HG02642 (cell line): ENCODE measurements at regions not wholly inside any gene's neighbourhood (a gene's known extent, or its start where the extent isn't known, plus 50 kb on each side); places are given as distances from the start of the nearest gene placed in this dataset.
A peak's percentile ranks its signal among the peaks of the same experiment; 100 is the strongest.

Source experiments
- ATAC-seq: cut with Tn5 transposase; IDR thresholded peaks from one replicate; pipeline ENCODE4 v1.9.1; 2021; ENCODE audit warnings: mild to moderate bottlenecking; ENCODE audit not compliant: unreplicated experiment, poor library complexity

GRCh38 chr5:108650997-108651396, 96.7 kb upstream of the FER start:
- ATAC-seq = no peak

GRCh38 chr5:108649646-108650045, 98.1 kb upstream of the FER start:
- no peak for ATAC-seq

GRCh38 chr5:108649106-108649505, 98.6 kb upstream of the FER start:
- ATAC-seq = no peak

- ATAC-seq = peak; percentile 96
These were observed 105.4 kb upstream of the FER start for GRCh38 chr5:108642170-108642906.

- no peak for ATAC-seq
These were observed 106.1 kb upstream of the FER start for GRCh38 chr5:108641596-108641995.

- ATAC-seq = no peak
These were observed 108.3 kb upstream of the FER start for GRCh38 chr5:108639366-108639765.

- no peak for ATAC-seq
These were observed 109.7 kb upstream of the FER start for GRCh38 chr5:108638021-108638420.

GRCh38 chr5:108637134-108637533, 110.6 kb upstream of the FER start:
- no peak for ATAC-seq

- ATAC-seq = no peak
These were observed 111.4 kb upstream of the FER start for GRCh38 chr5:108636135-108636853.

GRCh38 chr5:108634617-108635288, 112.9 kb upstream of the FER start:
- peak; percentile 57 for ATAC-seq

GRCh38 chr5:108634010-108634616, 113.6 kb upstream of the FER start:
- no peak for ATAC-seq

- ATAC-seq = no peak
These were observed 117.7 kb upstream of the FER start for GRCh38 chr5:108629779-108630528.

- ATAC-seq = no peak
These were observed 122.0 kb upstream of the FER start for GRCh38 chr5:108625654-108626053.

- no peak for ATAC-seq
These were observed 123.9 kb upstream of the FER start for GRCh38 chr5:108623826-108624225.

GRCh38 chr5:108620516-108620915, 127.2 kb upstream of the FER start:
- no peak for ATAC-seq

GRCh38 chr5:108619815-108620214, 127.9 kb upstream of the FER start:
- ATAC-seq = no peak

- ATAC-seq = no peak
These were observed 129.9 kb upstream of the FER start for GRCh38 chr5:108617467-108618435.

GRCh38 chr5:108615216-108615615, 132.5 kb upstream of the FER start:
- no peak for ATAC-seq

GRCh38 chr5:108607421-108607820, 140.3 kb upstream of the FER start:
- no peak for ATAC-seq
